ENCODE measurements at regions not wholly inside any gene's neighbourhood (a gene's known extent, or its start where the extent isn't known, plus 50 kb on each side); places are given as distances from the start of the nearest gene placed in this dataset.

DNA sequence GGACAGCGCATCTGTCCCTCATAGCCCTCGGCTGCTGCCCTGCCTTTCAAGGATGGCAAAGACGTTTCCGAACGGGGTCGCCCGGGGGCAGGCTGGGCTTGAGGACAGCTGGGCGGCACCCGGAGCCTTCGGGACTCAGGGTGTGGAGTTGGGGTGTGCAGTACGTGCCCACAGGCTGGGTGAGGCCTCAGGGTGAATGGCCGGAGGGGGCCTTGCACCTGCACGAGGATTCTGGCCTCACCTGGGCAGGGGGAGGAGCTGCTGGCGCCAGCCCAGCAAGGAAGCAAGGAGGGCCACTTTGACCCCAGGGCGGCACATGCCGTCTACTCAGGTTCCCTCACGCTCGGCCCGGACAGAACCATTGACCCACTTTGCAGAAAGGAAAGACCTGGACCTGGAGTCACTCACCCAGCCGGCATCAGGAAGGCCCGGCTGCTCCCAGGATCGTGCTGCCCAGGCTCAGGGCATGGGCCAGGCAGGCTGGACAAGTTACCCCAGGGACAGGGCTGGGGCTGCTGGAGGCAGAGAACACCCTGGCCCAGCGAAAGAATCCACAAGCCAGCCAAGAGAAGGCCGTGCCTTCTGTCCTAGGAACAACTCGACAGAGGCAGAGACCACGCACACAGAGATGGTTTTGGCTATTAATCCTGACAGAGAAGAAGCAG lies 65.1 kb upstream of the TTC34 start:
- DNase-seq = no peak

DNA sequence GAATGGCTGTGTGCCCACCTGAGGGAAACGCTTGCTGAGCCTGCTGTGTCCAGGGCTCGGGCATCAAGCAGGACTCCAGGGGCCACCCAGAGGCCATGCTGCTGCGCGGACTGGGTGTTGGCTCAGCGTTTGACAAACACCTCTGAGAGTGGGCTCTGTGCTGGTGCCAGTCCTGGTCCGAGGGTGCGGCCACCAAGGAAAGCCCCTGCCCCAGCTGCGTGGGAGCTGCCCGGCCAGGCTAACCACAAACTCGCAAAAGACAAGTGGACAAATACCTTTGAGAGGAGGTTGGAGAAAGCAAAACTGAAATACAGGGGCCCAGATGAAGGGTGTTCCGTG lies 65.6 kb upstream of the TTC34 start:
- no peak for DNase-seq

- DNase-seq = no peak
Observed at GRCh38 chr1:2867861-2868260, 66.4 kb upstream of the TTC34 start.

DNA sequence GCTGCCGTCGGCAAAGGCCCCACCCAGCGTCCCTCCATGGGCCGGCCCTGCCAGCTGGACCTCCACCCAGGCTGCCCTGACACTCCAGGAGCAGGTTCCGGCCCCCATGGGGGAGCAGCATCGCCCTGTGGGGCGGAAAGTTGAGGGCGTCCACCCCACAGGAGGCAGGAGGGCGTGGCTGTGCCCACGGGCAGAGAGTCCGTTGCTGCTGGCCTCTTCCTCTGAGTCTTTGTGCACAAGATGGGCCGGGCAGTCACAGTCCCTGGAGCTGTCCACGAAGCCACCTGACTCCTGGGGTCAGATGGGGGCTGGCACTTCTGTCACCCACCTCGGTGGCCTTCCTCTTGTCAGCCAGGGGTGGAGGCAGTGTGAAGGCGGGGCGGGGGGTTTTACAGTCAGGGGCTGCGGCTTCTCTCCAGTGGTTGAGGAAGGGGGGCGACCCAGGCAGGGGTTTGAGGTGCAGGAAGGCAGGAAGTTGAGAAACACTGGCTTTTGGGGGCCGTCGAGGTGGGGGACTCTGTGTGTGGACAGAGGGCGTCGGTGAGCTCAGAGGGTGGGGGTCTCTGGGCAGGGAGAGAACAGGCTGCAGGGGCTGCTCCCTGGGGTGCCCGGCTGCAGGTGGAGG lies 67.2 kb upstream of the TTC34 start:
- DNase-seq = no peak

DNA sequence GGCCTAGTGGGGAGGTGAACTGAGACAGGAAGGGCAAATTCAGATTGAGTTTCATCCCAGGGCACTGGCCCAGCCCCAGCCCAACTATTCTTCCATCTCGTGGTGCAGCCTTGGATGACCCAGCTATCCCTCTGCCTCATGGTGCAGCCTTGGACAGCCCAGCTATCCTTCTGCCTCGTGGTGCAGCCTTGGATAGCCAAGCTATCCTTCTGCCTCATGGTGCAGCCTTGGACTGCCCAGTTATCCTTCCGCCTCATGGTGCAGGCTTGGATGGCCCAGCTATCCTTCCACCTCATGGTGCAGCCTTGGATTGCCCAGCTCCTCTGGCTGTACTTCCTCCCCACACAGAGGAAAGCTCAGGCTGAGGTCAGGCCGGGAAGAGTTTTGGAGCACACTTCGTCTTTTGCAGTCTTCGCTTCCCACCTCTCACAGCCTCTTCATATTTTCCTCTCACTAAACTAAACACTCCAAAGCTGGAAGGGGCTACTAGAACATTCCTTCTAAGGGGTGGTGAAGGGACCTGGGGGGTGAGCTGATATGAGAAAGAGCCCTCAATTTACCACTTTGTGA lies 69.8 kb upstream of the TTC34 start:
- no peak for DNase-seq

DNA sequence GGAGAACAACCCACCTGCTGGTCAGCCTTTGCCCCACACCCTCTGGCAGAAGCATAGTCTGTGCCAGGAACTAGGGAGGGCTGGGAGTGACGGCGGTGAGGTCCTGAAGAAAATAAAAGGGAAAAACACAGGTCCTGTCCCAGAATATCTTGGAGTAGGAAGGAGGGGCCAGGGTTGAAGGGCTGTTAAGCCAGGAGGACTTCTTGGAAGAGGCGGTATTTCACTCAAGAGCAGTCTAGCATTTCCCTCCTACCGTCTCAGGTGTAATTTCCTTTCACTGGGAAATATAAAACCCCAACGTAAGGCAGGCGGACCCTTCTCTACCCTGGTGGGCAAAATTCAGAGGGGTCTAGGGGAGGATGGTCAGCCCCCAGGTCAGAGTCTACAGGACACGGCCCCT lies 72.7 kb upstream of the TTC34 start:
- no peak for DNase-seq

GRCh38 chr1:2874607-2875480 lies 73.4 kb upstream of the TTC34 start:
- DNase-seq = no peak

DNA sequence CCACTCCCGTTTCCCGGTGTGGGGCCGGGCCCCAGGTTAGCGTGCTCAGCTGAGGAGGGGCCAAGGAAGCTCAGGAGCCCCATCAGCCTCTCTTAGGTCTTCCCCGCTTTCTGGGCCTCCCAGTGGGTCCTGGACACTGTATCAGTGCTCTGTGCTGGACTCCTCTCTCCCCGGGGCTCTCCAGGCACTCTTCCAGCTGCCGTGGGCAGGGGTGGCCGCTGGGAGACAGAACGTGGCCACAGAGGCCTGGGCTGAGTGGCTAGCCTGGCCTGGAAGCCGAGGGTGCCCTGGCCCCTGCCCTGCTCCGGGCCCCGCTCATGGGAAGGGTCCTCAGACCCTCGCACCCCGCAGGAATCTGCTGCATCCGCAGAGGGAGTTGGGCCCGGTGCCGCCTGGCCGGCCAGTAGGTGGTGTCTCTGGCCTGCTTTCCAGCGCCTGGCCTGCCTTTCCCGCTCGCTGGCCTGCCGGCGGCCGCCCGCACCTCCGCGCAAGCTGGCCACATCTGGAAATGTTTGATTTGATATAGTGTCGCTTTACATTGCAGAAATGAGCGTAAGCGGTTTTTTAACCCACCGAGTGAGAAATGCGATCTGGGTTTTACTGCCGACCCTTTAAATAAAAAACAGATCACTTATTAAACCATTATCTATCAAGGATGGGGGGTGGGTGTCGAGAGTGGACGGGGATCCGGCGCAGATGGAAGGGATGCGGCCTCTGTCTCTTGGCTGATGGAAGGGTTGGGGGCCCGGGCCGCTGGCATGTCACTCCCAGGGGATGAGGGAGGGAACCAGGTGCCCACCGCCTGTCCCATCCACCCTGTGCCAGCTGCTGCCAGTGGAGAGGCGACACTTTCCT lies 74.4 kb upstream of the TTC34 start:
- DNase-seq = no peak

DNA sequence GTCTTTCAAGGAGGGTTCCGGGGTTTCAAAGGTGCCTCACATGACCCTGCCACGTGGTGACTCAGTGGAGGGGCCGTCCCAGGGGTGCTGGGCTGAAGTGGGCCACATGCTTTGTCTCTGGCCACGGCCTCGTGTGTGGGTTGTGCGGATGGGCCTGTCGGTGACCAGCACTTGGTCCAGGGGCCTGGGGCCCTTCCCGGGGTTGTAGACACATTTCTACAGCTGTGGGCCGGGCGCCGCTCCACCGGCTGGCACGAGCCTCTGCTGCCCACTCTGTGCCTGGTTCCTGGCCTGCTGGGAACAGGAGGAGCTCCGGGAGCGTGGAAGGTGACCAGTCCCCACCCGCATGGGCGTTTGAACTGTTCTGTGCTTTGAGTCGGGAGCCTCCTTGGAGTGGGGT lies 75.4 kb upstream of the TTC34 start:
- DNase-seq = no peak

- no peak for DNase-seq
Observed at GRCh38 chr1:2877391-2877790, 75.9 kb upstream of the TTC34 start.

DNA sequence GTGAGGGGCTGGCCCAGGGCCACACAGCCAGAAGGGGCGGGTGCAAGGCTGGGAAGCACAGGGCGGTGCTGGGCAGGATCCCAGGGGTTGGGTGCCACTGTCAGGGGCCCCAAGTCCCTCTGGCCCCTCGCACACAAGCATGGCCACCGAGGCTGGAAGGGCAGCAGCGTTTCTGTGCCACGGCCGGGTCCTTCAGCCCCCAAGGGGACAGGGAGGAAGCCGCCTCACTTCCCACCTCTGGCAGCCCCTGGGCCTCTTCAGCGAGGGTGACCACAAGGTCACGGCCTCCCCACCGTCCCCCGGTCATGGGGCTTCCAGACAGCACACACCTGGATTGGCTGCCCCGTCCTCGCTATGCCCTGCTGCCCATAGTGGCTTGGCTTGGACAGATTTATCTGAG lies 77.1 kb upstream of the TTC34 start:
- no peak for DNase-seq

GRCh38 chr1:2879026-2879425 lies 77.5 kb upstream of the TTC34 start:
- no peak for DNase-seq

DNA sequence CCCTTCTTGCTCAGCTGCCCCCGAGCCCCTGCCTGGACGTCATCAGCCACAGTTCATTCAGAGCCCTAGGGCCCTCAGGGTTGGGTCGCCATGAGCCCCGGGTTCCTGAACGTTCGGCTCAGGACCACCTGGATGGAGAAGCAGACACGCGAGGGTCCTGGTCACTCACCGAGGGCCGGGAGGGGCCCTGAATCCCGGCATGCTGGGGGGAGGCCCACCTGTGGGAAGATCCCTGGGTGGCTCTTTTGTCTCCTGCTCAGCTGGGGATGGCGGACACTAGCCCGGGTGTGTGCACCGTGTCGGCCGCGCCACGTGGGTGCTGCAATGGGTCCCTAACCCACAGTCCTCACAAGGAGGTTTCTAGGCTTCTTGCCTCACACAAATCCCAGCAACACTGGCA lies 78.1 kb upstream of the TTC34 start:
- DNase-seq = no peak

DNA sequence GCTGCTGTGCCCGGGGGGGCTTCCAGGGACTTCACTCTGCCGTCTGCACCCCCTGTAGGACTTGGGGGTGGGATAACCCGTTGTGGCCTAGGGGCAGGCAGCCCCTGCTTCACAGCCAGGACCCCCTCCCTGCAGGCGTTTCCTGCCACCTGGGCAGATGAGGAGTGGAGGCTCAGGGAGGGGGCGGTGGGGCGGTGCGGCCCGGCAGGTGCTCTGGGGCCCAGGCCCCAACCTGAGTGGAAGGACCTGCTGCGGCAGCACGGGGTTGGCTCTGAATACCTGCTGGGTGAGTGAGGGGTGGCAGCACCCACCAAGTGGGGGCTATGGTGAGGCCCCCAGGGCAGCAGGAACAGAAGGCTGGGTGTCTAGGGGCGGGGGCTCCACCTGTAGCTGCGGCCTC lies 78.6 kb upstream of the TTC34 start:
- DNase-seq = no peak

DNA sequence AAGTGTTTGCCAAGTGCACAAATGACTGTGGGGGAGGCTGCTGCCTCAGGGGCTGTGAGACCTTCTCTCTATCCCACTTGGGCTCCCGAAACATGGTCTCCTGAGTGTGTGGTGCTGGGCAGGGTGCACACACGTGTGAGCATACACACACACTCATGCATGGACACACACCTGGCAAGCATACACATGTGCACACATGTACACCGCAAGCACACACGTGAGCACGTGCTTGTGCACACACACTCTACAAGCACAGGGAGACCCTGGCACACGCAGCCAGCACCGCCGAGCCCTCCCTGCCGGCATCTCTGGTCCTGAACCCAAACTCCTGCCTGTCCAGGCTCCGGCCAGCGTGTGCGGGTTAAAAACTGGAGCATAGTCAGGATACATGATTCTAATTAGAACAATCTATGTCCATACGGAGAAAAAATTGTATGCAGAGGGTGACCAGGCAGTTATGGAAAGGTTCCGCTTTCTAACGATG lies 79.4 kb upstream of the TTC34 start:
- DNase-seq = no peak

DNA sequence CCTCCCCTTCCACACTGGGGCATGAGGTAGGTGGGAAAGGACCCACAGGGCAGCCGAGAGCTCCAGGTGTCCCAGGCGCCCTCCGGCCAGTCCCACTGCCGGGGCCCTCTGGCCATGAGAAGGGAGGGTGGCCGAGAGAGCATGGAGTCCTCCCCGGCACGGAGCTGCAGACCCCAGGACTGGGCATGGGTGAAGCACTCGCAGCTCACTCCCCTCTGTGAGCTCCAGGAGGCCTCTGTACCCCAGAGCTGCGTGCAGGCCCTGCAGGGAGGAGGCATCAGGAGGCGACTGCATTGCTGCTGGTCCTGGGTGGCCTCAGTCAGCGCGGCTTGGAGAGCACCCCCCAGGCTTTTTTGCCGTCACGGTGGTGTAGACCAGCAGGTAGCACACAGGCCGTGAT lies 80.1 kb upstream of the TTC34 start:
- no peak for DNase-seq

DNA sequence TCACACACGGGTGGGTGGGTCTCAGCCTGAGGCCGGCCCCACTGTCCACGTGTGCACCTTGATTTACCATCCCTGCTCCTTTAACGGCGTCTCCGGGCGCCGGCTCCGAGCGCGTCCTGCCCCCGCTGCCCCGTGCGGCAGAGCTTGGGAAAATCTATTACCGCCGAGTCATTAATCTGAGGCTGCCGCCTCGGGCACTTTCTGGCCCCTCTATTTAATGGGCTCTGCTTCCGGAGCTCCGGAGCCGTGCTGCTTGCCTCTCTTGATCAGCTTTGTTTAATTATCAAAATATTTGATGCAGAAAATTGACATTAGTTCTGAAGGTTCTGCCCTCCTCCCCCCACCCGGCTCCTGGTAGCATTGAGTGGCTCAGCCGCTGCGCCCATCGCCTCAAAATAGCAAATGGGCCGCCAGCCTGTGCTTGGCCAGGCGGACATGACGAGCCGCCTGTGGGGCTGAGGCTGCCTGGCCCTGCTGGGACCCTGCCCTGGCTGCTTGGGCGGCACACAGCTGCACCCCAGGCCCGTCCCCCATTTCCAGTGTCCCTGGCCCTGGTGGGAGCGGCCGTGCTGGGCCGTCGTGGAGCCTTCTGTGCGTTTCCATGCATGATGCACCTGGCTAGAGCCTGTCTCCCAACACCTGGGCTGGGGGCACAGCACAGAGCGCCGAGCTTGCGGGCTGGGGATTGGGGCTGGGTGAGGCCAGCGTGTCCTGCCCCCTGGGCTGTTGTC lies 81.6 kb upstream of the TTC34 start:
- DNase-seq = no peak

DNA sequence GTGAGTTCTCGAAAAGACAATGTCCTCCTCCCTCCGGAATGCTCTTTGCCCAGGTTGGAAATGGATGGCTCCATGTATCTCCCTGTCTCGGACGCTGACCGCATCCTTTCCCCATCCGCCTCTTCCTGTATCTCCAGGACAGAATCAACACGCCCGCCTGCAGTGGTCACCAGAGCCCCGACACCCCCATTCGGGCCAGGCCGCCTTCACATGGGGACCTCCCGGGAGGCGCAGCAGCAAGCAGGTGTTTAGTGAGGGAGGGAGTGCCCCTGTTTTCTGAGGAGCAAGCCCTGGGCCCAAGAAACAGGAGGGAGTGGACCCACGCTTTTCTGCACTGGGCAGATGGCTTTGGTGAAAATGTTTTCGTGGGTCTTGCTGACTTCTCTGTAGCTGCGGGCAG lies 83.5 kb upstream of the TTC34 start:
- no peak for DNase-seq

DNA sequence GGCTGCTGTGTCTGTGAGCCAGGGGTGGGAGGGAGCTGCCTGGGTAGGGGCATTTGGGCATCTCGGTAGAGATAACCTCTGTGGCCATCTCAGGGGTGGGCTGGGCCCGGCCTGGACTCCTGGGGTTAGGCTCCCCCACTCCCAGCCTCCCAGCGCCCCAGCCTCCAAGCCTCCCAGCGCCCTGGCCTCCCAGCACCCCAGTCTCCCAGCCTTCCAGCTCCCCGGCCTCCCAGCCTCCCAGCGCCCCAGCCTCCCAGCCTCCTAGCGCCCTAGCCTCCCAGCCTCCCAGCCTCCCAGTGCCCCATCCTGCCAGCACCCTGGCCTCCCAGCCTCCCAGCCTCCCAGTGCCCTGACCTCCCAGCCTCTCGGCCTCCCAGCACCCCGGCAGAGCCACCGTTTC lies 85.1 kb upstream of the TTC34 start:
- no peak for DNase-seq

GRCh38 chr1:2887941-2888855 lies 86.7 kb upstream of the TTC34 start:
- no peak for DNase-seq
